GM21447 (cell line): ENCODE measurements at regions not wholly inside any gene's neighbourhood (a gene's known extent, or its start where the extent isn't known, plus 50 kb on each side); places are given as distances from the start of the nearest gene placed in this dataset.

Experiments used
- ATAC-seq: cut with Tn5 transposase; IDR thresholded peaks from one replicate; pipeline ENCODE4 v1.9.1; 2021; ENCODE audit not compliant: unreplicated experiment

DNA sequence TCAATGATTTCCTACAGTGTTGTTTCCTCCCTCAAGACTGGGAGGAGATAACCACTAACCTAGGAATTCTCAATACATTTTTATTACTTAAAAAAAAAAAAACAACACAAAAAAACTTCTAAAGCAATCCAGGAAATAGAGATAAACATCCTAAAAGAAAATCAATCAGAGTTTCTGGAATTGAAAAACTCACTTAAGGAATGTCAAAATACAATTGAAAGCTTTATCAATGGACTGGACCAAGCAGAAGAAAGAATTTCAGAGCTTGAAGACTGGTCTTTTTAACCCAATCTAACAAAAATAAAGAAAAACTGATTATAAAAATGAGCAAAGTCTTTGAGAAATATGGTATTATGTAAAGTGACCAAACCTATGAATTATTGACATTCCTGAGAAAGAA lies 394.1 kb downstream of the XPNPEP1 start:
- ATAC-seq: no peak

DNA sequence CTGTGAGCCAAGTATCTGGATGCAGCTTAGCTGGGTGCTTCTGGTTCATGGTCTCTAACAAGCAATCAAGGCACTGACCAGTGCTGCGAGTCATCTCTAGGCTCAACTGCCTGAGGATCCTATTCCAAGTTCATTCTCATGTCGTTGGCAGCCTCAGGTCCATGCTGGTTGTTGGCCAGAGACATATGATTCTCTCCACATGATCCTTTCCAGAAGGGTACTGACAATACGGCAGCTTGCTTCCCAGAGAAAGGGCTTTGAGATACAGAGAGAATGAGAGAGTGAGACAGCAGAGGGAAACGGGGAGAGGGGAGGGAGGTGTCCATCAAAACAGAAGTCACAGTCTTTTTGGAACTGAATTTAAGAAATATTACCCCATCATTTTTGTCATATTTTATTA lies 405.6 kb downstream of the XPNPEP1 start:
- ATAC-seq: no peak

GRCh38 chr10:109504401-109504800 lies 418.9 kb downstream of the XPNPEP1 start:
- no peak for ATAC-seq

GRCh38 chr10:109487691-109488090 lies 435.6 kb downstream of the XPNPEP1 start:
- ATAC-seq: no peak

DNA sequence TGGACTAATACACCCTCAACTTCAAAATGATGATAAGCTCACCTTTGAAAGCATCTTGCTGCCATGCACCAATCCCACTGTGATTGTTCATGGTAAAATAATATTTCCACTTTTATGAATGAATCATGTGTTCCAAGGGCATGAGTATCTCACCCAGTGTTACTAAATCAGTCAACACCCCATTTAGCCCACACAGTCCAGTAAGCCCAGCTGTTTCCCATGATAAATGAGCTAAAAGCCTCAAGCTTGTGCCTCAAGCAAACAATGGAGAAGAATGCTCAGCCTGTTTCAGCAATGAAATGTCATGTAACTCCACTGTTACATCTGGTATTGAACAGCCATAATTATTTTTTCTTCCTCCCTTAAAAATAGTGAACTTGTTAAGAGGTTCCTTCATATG lies 442.5 kb downstream of the XPNPEP1 start:
- ATAC-seq: no peak

- ATAC-seq: no peak
Measured at GRCh38 chr10:109475711-109476421, 447.4 kb downstream of the XPNPEP1 start.

DNA sequence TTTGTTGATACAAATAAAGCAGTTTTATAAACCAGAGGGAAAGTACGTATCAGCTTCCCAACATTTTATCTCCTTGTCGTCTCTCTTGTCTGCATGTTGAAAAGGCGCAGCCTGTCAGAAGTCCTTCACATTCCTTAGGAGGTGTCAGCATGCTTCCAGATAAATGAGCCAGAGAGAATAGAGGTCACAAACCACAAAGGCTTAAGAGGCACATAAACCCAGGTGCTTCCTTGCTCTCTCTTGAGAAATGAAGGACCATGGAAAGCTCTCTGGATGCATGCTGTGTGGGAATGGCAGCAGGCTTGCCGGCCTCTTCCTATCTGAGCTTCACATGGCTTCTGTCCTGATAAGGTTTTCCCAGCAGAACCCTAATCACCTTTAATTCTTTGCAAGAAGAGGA lies 448.5 kb downstream of the XPNPEP1 start:
- no peak for ATAC-seq

- ATAC-seq: no peak
Measured at GRCh38 chr10:109474261-109474660, 449.1 kb downstream of the XPNPEP1 start.

GRCh38 chr10:109467551-109467950 lies 455.8 kb downstream of the XPNPEP1 start:
- ATAC-seq: no peak

- no peak for ATAC-seq
Measured at GRCh38 chr10:109464949-109465348, 458.4 kb downstream of the XPNPEP1 start.

- no peak for ATAC-seq
Measured at GRCh38 chr10:109457302-109457638, 466.0 kb downstream of the XPNPEP1 start.

DNA sequence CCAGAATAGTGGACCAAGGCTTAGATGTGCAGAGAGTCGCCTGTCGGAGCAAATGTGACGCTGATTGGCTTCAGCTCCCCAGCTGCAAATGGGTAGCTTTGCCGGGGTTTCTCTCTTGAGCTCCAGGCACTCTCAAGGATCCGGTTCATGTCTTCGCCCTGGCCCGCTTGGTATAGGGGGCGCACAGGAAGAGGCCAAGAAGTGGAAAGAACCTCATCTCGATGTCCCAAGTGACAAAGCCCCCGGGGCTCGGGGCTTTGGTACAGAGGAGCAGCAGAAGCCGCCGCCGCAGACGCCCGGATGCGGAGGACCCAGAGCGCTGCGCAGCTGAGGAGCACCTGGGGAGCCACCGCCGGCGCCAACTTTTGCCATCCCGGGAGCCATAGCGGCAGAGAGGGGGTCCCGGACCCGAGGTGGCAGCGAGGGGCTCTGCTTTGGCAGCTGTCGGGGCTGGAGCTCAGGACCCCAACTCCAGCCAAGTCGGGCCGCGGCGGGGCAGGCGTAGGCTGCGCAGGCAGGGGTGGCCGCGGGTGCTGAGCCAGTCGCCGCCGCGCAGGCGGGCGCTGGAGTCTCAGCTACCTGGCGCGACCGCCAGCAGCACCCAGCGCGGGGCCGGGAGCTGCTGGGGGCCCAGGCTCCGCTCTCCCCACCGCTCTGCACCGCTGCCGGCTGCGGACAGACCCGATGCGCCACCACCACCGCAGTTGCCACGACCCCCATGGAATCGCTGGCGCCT lies 466.6 kb downstream of the XPNPEP1 start:
- ATAC-seq: no peak

- no peak for ATAC-seq
Measured at GRCh38 chr10:109454691-109455090, 468.6 kb downstream of the XPNPEP1 start.

GRCh38 chr10:109451879-109452278 lies 471.4 kb downstream of the XPNPEP1 start:
- ATAC-seq: no peak

- ATAC-seq: no peak
Measured at GRCh38 chr10:109450702-109451101, 472.6 kb downstream of the XPNPEP1 start.

DNA sequence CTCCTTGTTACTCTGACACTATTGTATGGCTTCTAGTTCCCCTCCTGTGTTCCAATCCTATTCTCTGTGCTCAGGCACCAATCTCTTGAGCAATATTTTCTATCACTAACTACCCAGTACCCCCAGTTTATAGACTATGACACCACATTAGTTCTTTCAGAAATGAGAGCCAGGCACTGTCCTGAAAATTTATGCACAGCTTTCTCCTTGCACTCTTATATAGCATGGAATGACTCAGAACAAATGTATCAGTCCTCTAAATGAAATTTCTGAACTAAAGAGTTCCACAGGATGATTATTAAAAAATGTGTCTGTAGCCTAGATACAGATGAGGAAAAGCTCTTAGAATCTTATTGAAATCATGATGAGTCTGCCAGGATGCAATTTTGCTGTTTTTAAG lies 489.9 kb downstream of the XPNPEP1 start:
- no peak for ATAC-seq

DNA sequence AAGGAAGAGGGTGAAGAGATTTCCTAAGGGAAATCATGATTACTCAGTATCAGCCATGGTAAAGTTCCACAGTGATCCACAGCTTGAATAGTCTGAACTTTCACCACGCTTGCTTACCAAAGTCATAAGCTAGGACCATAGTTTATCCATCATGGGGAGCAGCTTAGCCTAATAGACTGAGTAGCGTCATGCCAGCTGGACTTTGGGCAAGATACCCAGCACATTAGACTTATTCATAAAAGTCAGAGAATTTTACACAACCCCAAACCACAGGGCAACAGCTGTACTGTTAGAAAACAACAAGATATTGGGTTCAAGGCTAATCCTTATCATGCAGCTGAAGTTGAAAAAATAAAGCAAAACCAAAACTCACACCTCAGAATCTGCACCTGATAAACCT lies 491.0 kb downstream of the XPNPEP1 start:
- ATAC-seq: no peak

DNA sequence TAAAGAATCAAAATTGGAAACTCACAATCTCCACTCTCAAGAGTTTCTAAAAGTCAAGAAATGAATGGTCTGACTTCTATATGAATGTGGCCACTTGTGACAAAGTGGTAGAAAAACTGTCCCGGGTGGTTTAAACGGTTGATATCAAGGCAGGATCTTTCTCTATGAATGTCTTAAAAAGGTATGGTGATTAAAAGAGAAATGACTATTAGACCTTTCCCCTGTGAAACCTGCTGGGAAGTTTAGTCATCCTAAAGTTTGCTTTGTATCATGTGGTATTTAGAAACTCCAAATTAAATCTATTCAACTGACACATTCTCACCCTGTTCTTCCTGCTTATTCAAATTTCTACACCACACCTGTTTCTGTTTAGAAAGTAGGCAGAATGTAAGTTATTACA lies 492.5 kb downstream of the XPNPEP1 start:
- no peak for ATAC-seq

GRCh38 chr10:109430043-109430760 lies 493.1 kb downstream of the XPNPEP1 start:
- no peak for ATAC-seq

DNA sequence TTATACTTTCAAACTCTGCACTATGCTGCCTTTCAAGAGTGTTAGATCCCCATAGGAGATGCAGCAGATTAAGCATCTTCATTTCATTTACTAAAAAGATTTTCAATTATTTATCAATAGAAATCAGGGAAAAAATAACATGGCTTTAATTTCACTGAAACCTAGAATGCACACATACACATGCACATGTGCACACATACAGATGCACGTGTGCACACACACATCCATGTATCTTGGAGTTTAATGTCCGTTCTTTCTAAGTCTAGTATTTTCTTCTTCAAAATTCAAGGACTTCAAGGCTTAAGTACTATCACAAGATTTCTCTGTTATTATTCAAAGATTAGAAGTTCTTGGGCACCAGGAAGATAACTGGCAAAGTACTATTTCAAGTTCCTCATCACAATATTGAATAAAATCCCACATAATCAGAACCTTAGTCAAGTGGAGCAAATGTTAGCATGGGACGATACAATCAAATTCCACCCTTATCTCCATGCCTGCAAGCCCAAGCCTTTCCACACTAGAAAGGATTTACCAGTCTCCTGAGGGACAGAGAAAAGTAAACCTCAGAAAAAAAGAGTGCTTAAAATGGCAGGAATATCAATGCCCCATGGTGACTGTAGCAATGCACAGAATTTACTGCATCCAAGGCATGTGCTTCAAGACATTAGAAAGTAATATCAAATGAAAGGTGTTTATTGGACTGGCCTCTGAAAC lies 494.4 kb downstream of the XPNPEP1 start:
- no peak for ATAC-seq

GRCh38 chr10:109427411-109427810 lies 495.9 kb downstream of the XPNPEP1 start:
- no peak for ATAC-seq
